Endodermal cell (in vitro differentiated cells): ENCODE measurements at regions not wholly inside any gene's neighbourhood (a gene's known extent, or its start where the extent isn't known, plus 50 kb on each side); places are given as distances from the start of the nearest gene placed in this dataset.

Source experiments
- DNase-seq: peaks from one replicate; pipeline ENCODE4 v3.0.0-alpha.2; 2017
- H3K27ac ChIP-seq: 2 replicates; pipeline ENCODE4 v1.5.1; 2013; ENCODE audit warnings: mild to moderate bottlenecking, low read depth, low read length, moderate library complexity
- H3K27me3 ChIP-seq: 2 replicates; pipeline ENCODE4 v1.6.1; 2013; ENCODE audit warnings: mild to moderate bottlenecking, low read length, moderate library complexity; ENCODE audit not compliant: insufficient read depth, control insufficient read depth, poor library complexity, severe bottlenecking
- H3K36me3 ChIP-seq: 2 replicates; pipeline ENCODE4 v1.7.0; 2013; ENCODE audit warnings: mild to moderate bottlenecking, low read length, moderate library complexity; ENCODE audit not compliant: control insufficient read depth, insufficient read depth
- H3K4me1 ChIP-seq: one replicate; pipeline ENCODE4 v1.7.0; 2013; ENCODE audit warnings: low read length; ENCODE audit not compliant: control insufficient read depth, insufficient read depth
- H3K4me3 ChIP-seq: 2 replicates; pipeline ENCODE4 v1.5.1; 2013; ENCODE audit warnings: mild to moderate bottlenecking, low read length, moderate library complexity
- H3K9ac ChIP-seq: 2 replicates; pipeline ENCODE4 v1.6.1; 2013; ENCODE audit warnings: mild to moderate bottlenecking, low read length, moderate library complexity; ENCODE audit not compliant: poor library complexity, severe bottlenecking; ENCODE audit errors: extremely low read depth
- H3K9me3 ChIP-seq: 2 replicates; pipeline ENCODE4 v1.6.1; 2013; ENCODE audit warnings: mild to moderate bottlenecking, low read length, moderate library complexity; ENCODE audit not compliant: control insufficient read depth
- H3K27ac Mint-ChIP-seq: 2 replicates; pipeline ENCODE4 v1.8.0; 2020; ENCODE audit warnings: mixed read lengths
- H3K27me3 Mint-ChIP-seq: 2 replicates; pipeline ENCODE4 v1.8.0; 2021; ENCODE audit warnings: mild to moderate bottlenecking, mixed read lengths; ENCODE audit not compliant: insufficient read depth
- H3K36me3 Mint-ChIP-seq: 2 replicates; pipeline ENCODE4 v1.8.0; 2020; ENCODE audit warnings: low read depth, mixed read lengths
- H3K4me1 Mint-ChIP-seq: 2 replicates; pipeline ENCODE4 v1.8.0; 2020; ENCODE audit warnings: mixed read lengths
- H3K4me3 Mint-ChIP-seq: 2 replicates; pipeline ENCODE4 v1.8.0; 2020; ENCODE audit warnings: mild to moderate bottlenecking, moderate library complexity, mixed read lengths
- H3K9me3 Mint-ChIP-seq: 2 replicates; pipeline ENCODE4 v1.8.0; 2020; ENCODE audit warnings: mild to moderate bottlenecking, mixed read lengths
- WGBS, 2 experiments: methylation state at CpG; one replicate each; pipeline versions ENCODE4 v1.1.5 to v1.1.7; 2013; ENCODE audit warnings: missing lambda C conversion rate in 2 of 2, mixed read lengths in 1 of 2; ENCODE audit not compliant: insufficient coverage in 1 of 2, insufficient read length in 1 of 2; 5-methylcytosine and 5-hydroxymethylcytosine counted together
- TF ChIP-seq, protein P1 (sequence below): fragments of 200-600 bp; sonication (generic); conservative IDR thresholded peaks from 2 replicates; pipeline ENCODE4 v1.5.0; 2021; ENCODE audit warnings: antibody characterized with exemption, mild to moderate bottlenecking

DNA sequence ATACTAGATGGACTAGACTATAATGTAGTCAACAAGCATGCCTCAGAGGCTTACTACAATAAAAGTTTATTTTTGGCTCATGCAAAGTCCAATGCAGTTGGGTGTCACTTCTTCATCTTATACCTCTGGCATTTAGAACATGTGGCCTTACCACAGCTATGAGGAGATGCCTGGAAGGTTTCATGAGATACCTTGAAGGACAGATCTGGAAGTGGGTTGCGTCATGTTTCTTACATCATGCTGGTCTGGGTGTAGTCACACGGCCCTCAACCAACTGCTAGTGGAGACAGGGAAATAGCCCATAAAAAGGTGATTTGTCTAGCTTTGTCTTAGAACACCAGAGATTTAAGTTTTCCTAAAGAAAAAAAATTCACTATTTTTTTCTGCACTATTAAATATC is 91.7 kb upstream of the MMADHC start:
- WGBS, 2 experiments: 87 to 90% methylated on average over 2 of the region's 2 CpGs
- peaks cover 6% of the 10 kb centered on the region for H3K9me3 Mint-ChIP-seq
- H3K4me3 Mint-ChIP-seq: no peak overlapping the region
- no peaks in the 10 kb centered on the region for H3K27me3 Mint-ChIP-seq
- Histone ChIP-seq H3K9me3 (no peaks in the 10 kb centered on the region), H3K4me3 (no peak overlapping the region), H3K9ac (no peak overlapping the region), H3K36me3 (no peaks in the 10 kb centered on the region), H3K27me3 (no peaks in the 10 kb centered on the region), H3K4me1 (peaks cover 5% of the 10 kb centered on the region), H3K27ac (no peak overlapping the region)
- DNase-seq: no peak
- no peak overlapping the region for H3K27ac Mint-ChIP-seq
- TF ChIP-seq, protein P1, sequence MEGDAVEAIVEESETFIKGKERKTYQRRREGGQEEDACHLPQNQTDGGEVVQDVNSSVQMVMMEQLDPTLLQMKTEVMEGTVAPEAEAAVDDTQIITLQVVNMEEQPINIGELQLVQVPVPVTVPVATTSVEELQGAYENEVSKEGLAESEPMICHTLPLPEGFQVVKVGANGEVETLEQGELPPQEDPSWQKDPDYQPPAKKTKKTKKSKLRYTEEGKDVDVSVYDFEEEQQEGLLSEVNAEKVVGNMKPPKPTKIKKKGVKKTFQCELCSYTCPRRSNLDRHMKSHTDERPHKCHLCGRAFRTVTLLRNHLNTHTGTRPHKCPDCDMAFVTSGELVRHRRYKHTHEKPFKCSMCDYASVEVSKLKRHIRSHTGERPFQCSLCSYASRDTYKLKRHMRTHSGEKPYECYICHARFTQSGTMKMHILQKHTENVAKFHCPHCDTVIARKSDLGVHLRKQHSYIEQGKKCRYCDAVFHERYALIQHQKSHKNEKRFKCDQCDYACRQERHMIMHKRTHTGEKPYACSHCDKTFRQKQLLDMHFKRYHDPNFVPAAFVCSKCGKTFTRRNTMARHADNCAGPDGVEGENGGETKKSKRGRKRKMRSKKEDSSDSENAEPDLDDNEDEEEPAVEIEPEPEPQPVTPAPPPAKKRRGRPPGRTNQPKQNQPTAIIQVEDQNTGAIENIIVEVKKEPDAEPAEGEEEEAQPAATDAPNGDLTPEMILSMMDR: no peak
- H3K4me1 Mint-ChIP-seq: peaks cover 8% of the 10 kb centered on the region
- no peaks in the 10 kb centered on the region for H3K36me3 Mint-ChIP-seq

DNA sequence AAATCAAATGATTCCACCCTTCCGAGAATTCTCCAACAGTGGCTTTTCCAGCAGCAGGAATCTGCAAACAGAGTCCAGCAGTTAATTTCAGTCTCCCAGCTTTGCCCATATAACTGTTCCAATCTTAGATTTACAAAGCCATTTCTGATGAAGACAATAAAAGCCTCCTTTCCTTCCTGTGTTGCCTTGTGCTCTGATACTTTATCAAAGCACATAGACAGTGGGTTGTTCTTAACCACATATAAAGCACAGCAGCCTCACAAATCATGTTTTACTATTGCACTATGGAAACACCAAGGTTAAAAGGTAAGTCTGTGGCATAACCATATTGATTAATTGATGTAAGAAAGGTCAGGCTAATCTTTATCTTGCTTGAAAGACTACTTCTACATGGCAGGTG is 89.8 kb upstream of the MMADHC start:
- no peak for DNase-seq
- 88% methylated on average over 1 of the region's 1 CpG; no CpG with 5 or more reads in 1 of the 2 experiments for WGBS, 2 experiments
- peaks cover 5% of the 10 kb centered on the region for H3K4me1 ChIP-seq
- no peak overlapping the region for H3K9ac ChIP-seq
- H3K27ac ChIP-seq: no peak overlapping the region
- Mint-ChIP-seq H3K36me3 (no peaks in the 10 kb centered on the region), H3K27ac (no peak overlapping the region), H3K4me1 (peaks cover 8% of the 10 kb centered on the region), H3K4me3 (no peak overlapping the region), H3K27me3 (peaks cover 7% of the 10 kb centered on the region), H3K9me3 (peaks cover 11% of the 10 kb centered on the region)
- H3K4me3 ChIP-seq: no peak overlapping the region
- H3K9me3 ChIP-seq: no peaks in the 10 kb centered on the region
- H3K27me3 ChIP-seq: no peaks in the 10 kb centered on the region
- TF ChIP-seq, protein P1: no peak
- no peaks in the 10 kb centered on the region for H3K36me3 ChIP-seq

DNA sequence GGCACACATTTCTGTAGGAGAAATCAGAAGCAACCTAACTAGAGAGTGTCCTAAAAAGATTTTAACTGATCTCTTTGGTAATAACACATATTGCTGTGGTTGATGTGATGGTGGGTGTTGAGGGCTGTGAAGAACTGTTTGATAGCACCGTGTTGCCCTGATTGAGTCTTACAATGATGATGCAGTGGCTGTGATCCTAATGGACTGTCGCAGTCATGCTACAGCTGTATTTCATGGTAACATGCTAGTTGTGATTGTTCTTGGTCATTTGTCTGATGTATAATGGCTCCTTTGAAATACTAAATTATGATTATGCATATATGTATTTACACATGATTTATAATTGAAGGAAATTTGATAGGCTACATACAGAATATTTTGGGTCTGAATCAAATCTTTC is 82.5 kb upstream of the MMADHC start:
- no peak overlapping the region for H3K4me3 Mint-ChIP-seq
- no peak overlapping the region for H3K4me3 ChIP-seq

More for the DNA sequence above, 82.5 kb upstream of the MMADHC start:
- H3K27me3 ChIP-seq: no peaks in the 10 kb centered on the region
- DNase-seq: no peak
- Mint-ChIP-seq H3K4me1 (peaks cover 7% of the 10 kb centered on the region), H3K36me3 (no peaks in the 10 kb centered on the region), H3K27me3 (peaks cover 12% of the 10 kb centered on the region), H3K27ac (no peak overlapping the region), H3K9me3 (peaks cover 9% of the 10 kb centered on the region)
- 92 to 100% methylated on average over 1 to 2 of the region's 2 CpGs for WGBS, 2 experiments
- no peak overlapping the region for H3K27ac ChIP-seq
- H3K4me1 ChIP-seq: no peaks in the 10 kb centered on the region
- no peaks in the 10 kb centered on the region for H3K9me3 ChIP-seq
- no peaks in the 10 kb centered on the region for H3K36me3 ChIP-seq
- H3K9ac ChIP-seq: no peak overlapping the region
- TF ChIP-seq, protein P1: no peak
